ENCODE measurements at regions not wholly inside any gene's neighbourhood (a gene's known extent, or its start where the extent isn't known, plus 50 kb on each side); places are given as distances from the start of the nearest gene placed in this dataset.

- TF ChIP-seq, protein P1, sequence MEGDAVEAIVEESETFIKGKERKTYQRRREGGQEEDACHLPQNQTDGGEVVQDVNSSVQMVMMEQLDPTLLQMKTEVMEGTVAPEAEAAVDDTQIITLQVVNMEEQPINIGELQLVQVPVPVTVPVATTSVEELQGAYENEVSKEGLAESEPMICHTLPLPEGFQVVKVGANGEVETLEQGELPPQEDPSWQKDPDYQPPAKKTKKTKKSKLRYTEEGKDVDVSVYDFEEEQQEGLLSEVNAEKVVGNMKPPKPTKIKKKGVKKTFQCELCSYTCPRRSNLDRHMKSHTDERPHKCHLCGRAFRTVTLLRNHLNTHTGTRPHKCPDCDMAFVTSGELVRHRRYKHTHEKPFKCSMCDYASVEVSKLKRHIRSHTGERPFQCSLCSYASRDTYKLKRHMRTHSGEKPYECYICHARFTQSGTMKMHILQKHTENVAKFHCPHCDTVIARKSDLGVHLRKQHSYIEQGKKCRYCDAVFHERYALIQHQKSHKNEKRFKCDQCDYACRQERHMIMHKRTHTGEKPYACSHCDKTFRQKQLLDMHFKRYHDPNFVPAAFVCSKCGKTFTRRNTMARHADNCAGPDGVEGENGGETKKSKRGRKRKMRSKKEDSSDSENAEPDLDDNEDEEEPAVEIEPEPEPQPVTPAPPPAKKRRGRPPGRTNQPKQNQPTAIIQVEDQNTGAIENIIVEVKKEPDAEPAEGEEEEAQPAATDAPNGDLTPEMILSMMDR (IDR thresholded peaks at IDR 0.05): no peak
- no peak for TF ChIP-seq POLR2A (IDR thresholded peaks at IDR 0.05)
These were observed 241.9 kb upstream of the SFRP2 start for GRCh38 chr4:154030746-154031145.

All from lower leg skin (tissue), 3 donors.